ENCODE measurements at regions not wholly inside any gene's neighbourhood (a gene's known extent, or its start where the extent isn't known, plus 50 kb on each side); places are given as distances from the start of the nearest gene placed in this dataset.

DNA sequence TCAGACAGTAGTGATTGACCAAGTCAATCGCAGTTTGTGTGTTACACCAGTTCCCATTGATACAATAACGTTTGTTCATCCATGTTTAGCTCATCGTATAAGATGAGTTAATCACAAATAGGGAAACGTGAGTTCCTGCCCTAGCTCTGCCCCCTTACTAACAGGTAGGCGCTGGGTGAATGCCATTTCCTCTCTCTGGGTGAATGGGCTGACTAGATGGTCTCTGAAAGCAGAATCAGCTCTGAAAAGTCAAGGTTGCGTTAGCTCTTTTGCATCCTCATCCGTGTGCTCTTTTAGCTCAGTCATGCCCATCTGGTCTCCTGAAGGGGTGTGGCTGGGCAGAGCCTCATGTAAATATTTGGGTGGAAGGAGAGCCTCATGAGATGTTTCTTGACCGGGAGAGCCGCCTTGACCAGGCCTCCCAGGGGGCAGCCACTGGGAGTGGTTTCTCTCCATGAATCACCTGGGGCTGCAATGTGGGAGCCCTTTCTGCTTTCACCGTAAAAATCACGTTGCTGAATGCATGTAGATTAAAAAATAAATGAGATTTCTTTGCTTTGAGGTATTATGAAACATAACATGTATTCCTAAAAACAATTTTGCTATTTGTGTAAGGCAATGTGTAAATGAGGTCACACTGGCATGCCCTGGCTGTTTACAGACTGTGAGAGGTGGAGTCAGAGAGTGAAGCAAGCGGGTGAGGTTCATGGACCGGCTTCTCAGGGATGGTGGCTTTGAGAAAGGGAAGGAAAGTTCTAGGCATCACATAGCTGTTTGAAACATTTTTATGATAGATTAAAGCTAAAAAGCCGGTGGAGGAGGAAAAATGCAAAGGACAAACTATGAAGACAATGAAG is 108.4 kb upstream of the RASGRP1 start:
- DNase-seq (ENCODE audit: low read depth, low spot score): no peak

DNA sequence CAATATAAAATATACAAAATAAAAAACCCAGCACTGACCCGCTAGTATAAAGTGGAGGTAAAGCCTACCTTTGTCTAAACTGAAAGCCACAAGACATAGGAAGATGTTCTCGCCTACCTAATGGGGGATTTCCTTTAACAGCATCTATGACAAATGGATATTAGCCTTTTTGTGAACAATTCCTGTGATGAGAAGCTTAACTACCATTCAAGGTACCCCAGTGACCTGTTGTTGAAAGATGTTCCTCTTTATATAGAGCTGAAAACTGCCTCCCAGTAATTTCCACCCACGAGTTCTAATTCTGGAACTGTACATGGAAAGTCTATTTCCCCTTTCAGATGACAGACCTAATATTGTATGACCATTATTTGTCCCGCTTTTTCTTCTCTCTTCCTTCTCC is 109.8 kb upstream of the RASGRP1 start:
- no peak for DNase-seq (ENCODE audit: low read depth, low spot score)

DNA sequence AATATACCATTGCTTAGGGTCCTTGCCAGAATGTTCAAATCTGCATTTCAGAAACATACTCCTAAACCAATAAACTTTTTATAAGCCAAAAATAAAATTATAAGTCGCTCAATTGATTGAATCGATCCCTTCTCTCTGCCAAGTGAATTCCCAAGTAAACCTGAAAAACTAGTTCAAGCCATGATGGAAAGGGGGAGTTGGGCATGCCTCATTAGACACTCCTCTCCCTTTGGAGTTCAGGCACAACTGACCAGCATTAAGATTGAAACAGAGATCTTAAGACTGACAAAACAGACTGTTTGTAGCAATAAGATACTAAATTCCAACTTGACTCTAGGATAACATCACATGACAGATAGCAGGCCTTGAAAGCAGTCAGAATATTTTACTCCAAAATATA is 113.7 kb upstream of the RASGRP1 start:
- DNase-seq (ENCODE audit: low read depth, low spot score): no peak

DNA sequence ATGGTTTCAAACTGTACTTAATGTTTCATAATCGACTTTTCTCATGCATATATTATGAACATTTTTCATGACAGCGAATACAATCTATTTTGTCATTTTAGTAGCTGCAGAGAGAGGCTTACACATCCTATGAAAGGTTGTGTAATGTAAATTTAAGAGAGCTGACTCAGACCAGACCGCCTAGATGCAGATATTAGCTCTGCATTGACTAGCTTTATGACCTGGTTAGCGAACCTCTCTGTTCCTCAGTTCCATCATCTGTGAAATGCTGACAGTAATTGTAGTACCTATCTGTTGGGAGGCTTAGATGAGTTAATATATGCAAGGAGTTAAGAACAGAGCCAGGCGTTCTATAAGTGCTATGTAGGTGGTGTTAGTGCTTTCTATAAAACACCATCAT is 116.2 kb upstream of the RASGRP1 start:
- DNase-seq (ENCODE audit: low read depth, low spot score): no peak

DNA sequence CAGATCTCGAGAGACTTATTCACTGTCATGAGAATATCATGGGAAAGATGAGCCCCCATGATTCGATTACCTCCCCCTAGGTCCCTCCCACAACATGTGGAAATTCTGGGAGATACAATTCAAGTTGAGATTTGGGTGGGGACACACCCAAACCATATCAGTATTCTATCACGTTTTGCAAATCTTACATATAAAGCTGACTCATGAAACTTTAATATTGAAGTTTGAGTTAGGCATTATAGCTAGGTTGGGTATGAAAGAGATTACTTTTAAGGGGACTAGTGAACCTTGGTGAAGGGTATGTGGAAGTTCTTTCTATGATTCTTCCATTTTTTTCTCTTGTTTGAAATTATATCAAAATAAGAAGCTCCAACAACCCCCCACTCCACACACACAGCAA is 117.7 kb upstream of the RASGRP1 start:
- DNase-seq (ENCODE audit: low read depth, low spot score): no peak

DNA sequence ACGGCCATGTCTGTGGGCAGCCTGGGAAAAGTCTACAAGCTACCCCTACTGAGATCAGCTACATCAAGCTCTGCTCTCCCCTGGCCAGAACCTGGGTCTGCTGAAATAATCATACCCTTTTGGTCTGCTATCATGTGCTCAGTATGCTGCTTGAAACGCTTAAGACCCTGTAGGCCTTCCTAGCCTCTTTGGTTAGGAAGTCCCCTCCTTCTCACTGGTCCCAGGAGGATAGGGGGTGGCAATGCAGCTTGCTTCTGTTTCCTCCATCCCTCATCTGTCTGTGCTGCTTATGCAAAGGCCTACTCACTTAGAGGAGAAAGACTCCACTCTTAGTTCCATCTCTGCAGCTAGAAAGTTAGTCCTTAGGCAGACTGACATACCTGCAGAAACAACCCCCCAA is 118.2 kb upstream of the RASGRP1 start:
- no peak for DNase-seq (ENCODE audit: low read depth, low spot score)

DNA sequence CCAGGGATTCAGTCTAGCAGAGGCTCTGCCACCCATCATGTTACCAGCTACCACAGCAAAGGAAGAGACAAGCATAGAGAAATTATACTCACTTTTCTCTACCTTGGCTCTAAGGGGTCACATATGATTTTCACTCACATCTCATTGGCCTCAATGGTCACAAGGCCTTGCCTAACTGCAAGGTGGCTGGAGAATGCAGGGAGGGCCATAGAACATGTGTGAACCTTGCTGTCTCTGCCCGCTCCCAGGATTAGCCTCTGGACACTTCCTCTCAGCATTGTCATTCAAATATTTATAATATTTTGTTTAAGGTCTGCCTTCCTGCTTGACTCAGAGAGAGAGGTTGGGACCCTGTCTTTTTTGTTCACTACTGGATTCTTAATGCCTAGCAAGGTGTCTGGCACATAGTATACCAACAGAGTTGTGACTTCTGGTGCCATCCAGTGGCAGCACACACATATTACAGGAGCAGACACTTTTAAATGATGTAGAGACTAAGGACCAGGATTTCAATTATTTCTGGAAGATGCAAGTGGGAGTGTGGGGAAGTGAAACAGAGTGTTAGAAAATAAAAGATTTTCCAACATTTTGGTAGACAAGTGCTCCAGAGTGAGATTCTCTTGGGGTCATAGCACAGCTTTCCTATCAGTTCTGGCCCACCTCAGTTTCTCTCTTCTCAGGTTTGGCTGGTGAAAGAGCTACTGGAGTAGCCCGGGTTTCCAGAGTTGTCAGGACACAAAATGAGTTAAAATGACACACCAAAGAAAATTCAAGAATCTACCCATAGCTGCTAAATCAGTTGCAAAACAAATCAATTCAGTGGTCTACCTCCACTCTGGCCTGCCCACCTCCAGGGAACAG is 119.0 kb upstream of the RASGRP1 start:
- DNase-seq (ENCODE audit: low read depth, low spot score): no peak

DNA sequence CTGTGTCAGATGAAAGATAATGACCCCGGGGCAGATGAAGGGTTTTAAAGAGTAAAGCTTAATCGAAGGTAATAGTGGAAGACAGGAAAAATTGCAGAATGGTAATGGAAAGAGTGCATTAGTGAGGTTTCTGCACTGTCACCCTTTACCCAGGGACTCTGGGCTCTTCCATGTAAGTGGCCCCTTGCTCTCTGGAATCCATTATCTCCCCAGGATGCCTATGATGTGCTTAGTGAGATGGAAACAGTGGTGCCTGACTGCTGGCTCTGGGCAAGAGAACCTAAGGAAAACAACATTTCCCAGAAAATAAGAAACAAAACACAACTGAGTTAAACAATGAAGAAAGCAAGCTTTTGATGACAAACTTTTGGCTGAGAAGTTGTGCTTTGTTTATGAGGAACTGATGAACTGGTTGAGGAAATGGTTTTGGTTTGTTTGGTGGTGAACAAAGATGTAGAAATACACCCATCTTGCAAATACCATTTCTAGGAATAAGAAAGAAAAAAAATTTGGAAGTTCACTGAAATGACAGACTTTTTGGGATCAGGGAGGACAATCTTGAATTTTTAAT is 119.9 kb upstream of the RASGRP1 start:
- no peak for DNase-seq (ENCODE audit: low read depth, low spot score)

DNA sequence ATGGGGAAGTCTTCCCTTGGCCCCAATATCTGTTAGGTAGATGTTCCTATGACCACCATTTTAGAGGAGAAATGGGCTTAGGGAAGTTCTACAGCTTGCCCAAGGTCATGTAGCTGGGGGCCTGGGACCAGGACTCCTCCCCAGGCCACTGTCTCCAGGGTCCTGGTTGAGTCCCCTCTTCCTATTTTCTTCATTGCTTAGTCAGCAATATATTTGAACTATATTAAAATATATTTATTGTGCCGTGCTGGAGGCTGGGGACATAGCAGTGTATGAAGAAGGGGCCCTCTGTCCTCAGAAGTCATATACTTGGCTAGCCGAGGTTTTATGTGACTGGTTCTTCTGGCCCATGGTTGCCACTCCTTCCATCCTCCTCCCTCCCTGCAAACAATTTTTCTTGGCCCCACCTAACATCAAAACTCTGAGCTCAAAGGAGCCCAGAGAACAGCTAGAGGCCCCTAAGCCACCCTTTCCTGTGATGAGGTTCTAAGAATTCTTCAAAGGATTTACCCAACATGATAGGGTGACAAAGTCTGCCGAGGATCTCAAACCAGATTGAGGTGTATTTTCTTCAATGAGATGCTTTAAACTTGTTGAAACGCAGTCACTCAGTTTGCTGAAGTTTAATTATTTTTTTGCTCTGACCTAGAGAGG is 121.2 kb upstream of the RASGRP1 start:
- DNase-seq (ENCODE audit: low read depth, low spot score): no peak

DNA sequence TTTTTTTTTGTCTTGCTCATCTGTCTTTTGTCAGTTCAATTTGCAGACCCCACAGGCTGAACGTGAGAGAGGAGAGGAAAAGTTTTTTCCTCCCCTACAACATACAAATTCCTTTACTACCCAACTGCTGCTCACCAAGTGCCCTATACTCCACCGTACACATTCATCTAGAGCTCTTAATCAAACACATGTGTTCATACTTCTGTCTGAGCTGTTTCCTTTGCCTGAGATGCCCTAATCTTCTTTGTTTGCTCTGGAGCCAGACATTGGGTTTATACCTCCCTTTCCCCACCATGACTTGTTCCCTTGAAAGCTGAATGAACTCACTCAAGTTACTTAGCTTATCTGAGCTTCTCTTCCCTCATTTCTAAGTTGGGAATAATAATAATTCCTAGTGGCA is 122.7 kb upstream of the RASGRP1 start:
- DNase-seq (ENCODE audit: low read depth, low spot score): no peak

DNA sequence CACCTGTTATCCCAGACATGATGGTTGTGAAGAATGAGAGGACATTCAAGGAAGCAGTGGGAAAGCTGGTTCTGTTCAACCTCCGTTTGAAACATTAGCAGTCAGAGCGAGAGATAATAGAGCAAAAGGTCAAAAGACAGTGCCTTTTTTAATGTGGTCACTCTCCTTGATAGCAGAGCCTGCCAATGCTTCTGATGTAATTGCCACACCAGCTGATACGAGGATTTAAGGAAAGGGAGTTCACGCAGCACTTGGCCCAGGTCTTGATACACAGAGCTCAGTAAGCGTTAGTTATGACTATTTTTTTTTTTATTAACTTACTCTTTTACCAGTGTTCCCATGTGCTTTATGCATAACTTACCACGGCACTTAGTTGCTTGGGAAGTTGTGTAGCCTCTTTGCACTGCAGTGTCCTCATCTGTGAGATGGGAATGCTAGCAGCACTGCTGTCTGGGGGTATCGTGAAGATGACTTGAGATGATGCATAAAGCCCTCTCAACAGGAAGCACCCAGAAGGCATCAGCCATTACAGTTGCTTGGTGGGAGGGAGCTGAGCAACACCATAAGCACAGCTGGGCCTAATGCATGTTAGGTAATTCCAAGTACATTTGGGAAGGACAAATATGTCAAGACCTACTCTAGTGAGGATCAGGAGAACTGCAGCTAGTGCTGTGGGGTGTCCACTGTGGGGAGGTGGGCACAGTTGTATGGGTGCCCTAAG is 123.3 kb upstream of the RASGRP1 start:
- DNase-seq (ENCODE audit: low read depth, low spot score): no peak

DNA sequence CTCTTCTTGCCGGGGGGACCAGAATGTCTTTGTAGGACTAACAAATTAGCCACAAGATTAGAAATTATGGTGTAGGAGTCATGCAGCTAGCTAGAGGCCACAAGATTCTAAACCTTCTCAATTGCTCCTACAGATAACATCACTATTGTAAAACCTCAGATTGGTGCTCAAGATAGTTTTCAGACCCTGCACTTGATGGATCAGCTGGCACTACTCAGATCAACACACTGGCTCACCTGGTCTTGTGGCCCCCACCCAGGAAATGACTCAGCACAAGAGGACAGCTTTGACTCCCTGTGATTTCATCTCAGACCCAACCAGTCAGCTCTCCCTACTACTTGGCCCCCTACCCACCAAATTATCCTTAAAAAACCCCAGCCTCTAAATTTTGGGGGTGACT is 124.1 kb upstream of the RASGRP1 start:
- DNase-seq (ENCODE audit: low read depth, low spot score): no peak

DNA sequence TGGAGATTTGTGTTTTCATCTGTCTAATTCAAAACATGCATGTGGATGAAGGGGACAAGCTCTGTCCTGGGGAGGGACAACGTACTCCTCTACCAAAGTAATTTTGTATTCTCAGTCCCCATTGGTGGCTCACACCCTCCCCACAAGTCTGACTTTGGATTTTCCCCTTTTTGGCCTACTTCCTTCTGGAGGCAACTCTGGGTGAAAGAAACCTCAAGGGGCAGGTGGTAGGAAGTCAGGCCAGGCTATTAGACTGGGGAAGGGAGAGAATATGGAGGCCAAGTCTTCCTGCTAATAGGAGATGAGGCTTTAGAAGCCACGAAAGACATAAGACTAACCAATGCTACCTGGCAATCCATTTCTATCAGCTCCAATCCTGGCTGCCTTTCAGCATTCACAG is 124.9 kb upstream of the RASGRP1 start:
- no peak for DNase-seq (ENCODE audit: low read depth, low spot score)

DNA sequence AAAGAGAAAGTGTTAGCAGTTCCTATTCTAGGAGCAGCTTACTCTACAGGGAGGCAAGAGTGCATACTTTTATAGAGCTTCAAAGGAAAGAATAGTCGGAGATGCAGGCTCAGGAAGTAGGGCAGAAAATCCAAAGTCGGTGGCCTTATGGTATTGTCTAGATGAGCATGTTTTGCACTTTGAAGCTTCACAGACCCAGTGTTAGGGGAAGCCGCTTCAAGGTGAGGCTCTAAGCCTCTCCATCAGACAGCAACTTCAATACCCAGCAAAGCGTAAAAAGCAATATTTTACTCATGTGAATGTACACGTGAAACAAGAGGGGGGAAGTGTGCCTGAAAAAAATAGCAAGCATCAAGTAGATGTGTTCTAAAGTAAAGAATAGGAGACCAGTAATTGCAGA is 125.6 kb upstream of the RASGRP1 start:
- no peak for DNase-seq (ENCODE audit: low read depth, low spot score)

DNA sequence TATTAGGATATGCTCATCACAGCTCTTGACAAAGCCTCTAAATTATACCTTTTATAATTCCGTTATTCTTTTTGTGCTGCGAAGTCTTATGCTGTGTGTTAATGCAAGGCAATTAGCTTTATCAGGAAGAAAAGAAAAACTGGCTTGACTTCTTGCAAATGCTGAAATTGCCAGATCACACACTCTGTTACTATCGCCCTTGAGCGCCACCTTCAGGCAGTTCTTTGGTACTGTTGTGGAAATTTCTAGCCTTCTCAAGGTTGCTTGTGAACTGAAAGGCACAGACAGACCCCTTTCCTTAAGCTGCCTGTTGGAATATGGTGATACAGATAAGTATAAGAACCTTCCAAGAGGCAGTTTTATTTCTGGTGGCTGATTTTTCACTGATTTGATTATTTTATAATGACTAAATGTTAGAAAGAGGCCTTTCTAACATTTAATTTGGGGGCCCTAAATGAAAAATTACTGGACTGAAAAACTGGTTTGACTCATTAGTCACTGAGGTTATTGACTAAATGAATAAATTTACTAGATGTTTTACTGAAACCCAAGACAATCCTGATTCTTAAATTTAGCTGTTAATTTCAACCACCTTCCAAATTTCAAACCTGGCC is 126.2 kb upstream of the RASGRP1 start:
- no peak for DNase-seq (ENCODE audit: low read depth, low spot score)

DNA sequence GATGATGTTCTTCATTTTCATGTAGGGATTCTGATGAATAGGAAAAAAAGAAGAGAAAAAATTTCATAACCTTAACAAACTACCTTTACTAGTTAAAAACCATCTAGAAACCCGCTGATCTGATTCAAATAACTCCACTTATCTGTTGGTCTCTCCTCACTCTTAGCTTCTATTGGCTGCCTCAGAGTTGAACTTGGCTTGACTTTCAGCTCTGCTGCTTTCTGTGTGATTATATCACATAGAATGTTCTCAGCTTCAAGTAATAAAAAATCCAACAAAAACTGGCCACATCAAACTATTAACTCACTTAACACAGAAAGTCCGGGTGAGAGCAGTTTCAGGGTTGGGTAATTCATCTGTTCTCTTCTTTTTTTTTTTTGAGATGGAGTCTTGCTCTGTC is 126.8 kb upstream of the RASGRP1 start:
- DNase-seq (ENCODE audit: low read depth, low spot score): no peak

DNA sequence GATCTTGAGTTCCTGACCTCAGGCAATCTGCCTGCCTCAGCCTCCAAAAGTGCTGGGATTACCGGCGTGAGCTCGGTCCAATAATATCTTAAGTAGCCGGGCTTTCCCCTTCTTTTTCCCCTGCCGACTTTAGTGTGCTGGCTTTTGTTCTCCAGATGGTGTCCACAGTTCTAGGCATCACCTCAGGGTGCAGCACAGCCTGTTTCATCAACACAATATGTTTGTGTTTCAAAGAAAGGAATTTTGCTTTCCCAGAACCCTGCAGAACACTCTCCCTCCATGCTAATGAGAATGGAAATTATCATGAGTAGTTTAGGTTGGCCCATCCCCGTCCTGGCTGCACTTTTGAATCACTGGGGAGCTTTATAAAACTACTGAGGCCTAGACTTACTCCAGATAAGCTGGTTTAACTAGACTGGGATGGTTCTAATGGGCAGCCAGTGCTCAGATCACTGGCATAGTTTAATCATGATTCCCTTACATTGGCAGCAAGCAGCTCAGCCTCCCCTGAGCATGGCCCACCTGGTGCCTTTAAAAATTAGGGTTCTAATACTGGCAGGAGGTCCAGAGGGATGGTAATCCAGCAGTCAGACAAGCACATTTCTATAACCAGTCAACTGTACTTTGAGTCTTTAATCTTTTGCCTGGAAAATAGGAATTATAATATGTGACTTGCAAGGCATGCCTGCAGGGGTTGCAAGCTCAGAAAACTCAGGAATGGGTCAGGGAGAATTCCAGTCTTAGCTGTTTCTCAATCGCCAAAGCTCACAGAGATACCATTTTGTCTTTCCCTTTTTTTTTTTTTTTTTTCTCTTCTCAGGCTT is 127.6 kb upstream of the RASGRP1 start:
- DNase-seq (ENCODE audit: low read depth, low spot score): no peak

DNA sequence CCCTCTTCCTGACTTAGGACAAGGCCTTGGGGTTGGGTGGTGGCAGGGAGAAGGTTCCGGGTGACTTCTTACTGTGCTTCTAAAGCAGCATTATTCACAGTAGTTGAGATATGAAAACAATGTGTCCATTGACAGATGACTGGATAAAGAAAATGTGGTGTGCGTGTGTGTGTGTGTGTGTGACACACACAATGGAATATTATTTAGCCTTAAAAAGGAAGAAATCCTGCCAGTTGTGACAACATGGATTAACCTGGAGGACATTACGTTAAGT is 128.1 kb upstream of the RASGRP1 start:
- no peak for DNase-seq (ENCODE audit: low read depth, low spot score)

DNA sequence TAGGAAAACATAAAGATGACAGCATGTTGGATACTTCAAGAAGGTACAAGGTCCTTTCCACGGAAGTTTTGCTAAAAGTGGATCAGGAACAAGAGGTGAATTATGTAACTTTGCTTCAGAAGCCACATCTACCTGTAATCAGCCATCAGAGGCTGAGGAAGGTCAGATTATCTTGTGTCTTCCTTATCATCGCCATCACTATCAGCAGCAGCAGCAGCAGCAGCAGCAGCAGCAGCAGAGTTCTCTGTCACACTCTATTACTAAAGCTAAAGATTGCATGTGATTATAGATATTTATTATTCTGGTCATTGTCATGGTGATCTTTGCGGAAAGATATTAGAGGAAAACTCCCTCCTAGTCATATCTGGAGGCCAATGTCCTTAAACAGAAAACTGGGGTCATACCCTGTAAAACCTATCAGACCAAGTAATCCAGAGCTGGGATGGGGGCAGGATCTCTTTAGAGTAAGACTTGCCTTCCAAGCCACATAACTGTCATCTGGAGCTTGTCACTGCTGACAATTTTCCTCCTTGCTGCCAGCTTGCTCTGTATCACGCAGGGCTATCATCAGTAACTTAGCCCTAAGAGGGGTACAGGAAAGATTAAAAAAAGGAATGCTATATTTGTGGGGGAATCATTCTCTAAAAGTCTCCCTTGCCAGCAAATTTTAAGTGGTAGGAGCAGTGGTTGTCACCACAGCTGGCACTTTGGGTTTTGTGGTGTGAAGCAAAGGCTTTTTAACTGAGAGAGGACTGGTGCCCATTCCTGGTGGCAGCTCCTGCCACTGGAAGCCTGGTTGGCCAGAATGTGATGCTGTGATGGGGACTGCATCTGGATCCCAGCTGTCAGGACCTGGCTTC is 130.9 kb upstream of the RASGRP1 start:
- DNase-seq (ENCODE audit: low read depth, low spot score): no peak

Data from iPS DF 19.7 (cell line).